Suprapubic skin (tissue), 4 donors: ENCODE measurements at regions not wholly inside any gene's neighbourhood (a gene's known extent, or its start where the extent isn't known, plus 50 kb on each side); places are given as distances from the start of the nearest gene placed in this dataset.

Source experiments
- CTCF ChIP-seq, 2 donors: fragments of 200-600 bp in 1 of 2; fragments of 450-650 bp in 1 of 2; sonication (generic) in 1 of 2; IDR thresholded peaks; one replicate each; pipeline ENCODE4 v1.5.1; 2016 to 2019; ENCODE audit warnings: antibody characterized with exemption in 2 of 2, mild to moderate bottlenecking in 1 of 2, moderate library complexity in 1 of 2
- EP300 ChIP-seq: sonication (generic); formaldehyde crosslinking; IDR thresholded peaks from one replicate; pipeline ENCODE4 v1.6.1; 2017; ENCODE audit warnings: antibody characterized with exemption
- POLR2AphosphoS5 ChIP-seq, 3 donors: sonication (generic); formaldehyde crosslinking; IDR thresholded peaks; one replicate each; pipeline ENCODE4 v1.6.1; 2017; ENCODE audit warnings: antibody characterized with exemption in 3 of 3

- TF ChIP-seq POLR2AphosphoS5 (IDR thresholded peaks at IDR 0.05) = no peak
- TF ChIP-seq CTCF (IDR thresholded peaks at IDR 0.05) = no peak
- TF ChIP-seq EP300 = no peak
These were observed 498.2 kb downstream of the IRS2 start for GRCh38 chr13:109288151-109288709.
